Type B pancreatic cell (in vitro differentiated cells): ENCODE measurements at regions not wholly inside any gene's neighbourhood (a gene's known extent, or its start where the extent isn't known, plus 50 kb on each side); places are given as distances from the start of the nearest gene placed in this dataset.
"Not testable (repeated sequence)": the region's sequence is repeated elsewhere in the genome, so short reads cannot be mapped to it uniquely, and the experiment has no call there.

Experiments used
- DNase-seq: peaks from one replicate; pipeline ENCODE4 v3.0.0; 2021; ENCODE audit warnings: mixed read lengths; ENCODE audit not compliant: unreplicated experiment; ENCODE audit errors: extremely low spot score
- H3K27ac Mint-ChIP-seq: 2 replicates; pipeline ENCODE4 v1.8.0; 2021; ENCODE audit warnings: mild to moderate bottlenecking, mixed read lengths
- H3K27me3 Mint-ChIP-seq: 2 replicates; pipeline ENCODE4 v1.8.0; 2021; ENCODE audit warnings: mixed read lengths
- H3K36me3 Mint-ChIP-seq: 2 replicates; pipeline ENCODE4 v1.8.0; 2021; ENCODE audit warnings: mixed read lengths
- H3K4me1 Mint-ChIP-seq: one replicate; pipeline ENCODE4 v1.8.0; 2021; ENCODE audit warnings: mixed read lengths; ENCODE audit not compliant: unreplicated experiment
- H3K4me3 Mint-ChIP-seq: 2 replicates; pipeline ENCODE4 v1.8.0; 2021; ENCODE audit warnings: mild to moderate bottlenecking, mixed read lengths
- H3K9me3 Mint-ChIP-seq: 2 replicates; pipeline ENCODE4 v1.8.0; 2021; ENCODE audit warnings: mixed read lengths
- TF ChIP-seq, protein P1 (sequence below): fragments of 200-600 bp; sonication (generic); conservative IDR thresholded peaks from 2 replicates; pipeline ENCODE4 v1.5.0; 2021; ENCODE audit warnings: antibody characterized with exemption, mild to moderate bottlenecking

- no peaks in the 10 kb centered on the region for H3K9me3 Mint-ChIP-seq
- H3K36me3 Mint-ChIP-seq: no peaks in the 10 kb centered on the region
- H3K27ac Mint-ChIP-seq: no peak overlapping the region
- H3K4me3 Mint-ChIP-seq: no peak overlapping the region
- H3K4me1 Mint-ChIP-seq: no peaks in the 10 kb centered on the region
- no peak for DNase-seq
- no peaks in the 10 kb centered on the region for H3K27me3 Mint-ChIP-seq
- TF ChIP-seq, protein P1, sequence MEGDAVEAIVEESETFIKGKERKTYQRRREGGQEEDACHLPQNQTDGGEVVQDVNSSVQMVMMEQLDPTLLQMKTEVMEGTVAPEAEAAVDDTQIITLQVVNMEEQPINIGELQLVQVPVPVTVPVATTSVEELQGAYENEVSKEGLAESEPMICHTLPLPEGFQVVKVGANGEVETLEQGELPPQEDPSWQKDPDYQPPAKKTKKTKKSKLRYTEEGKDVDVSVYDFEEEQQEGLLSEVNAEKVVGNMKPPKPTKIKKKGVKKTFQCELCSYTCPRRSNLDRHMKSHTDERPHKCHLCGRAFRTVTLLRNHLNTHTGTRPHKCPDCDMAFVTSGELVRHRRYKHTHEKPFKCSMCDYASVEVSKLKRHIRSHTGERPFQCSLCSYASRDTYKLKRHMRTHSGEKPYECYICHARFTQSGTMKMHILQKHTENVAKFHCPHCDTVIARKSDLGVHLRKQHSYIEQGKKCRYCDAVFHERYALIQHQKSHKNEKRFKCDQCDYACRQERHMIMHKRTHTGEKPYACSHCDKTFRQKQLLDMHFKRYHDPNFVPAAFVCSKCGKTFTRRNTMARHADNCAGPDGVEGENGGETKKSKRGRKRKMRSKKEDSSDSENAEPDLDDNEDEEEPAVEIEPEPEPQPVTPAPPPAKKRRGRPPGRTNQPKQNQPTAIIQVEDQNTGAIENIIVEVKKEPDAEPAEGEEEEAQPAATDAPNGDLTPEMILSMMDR: no peak
Measured at GRCh38 chr1:24252185-24252780, 65.2 kb upstream of the IFNLR1 start.

DNA sequence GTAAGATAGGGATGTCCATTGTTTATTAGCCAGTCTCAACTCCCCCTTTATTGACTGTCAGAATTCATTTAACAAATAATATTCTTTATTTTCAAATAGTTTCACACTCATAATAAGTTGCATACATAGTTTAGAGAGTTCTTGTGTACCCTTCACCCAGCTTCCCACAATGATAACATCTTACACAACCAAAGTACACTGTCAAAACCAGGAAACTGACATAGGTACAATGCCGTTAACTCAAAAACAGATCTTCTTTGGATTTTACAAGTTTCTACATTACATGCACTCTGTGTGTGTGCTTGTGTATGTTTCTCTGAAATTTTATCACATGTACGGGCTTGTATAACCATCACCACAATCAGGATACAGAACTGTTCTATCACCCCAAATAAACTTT, 64.4 kb upstream of the IFNLR1 start:
- no peaks in the 10 kb centered on the region for H3K36me3 Mint-ChIP-seq
- H3K4me1 Mint-ChIP-seq: no peaks in the 10 kb centered on the region
- H3K27ac Mint-ChIP-seq: no peak overlapping the region
- no peaks in the 10 kb centered on the region for H3K9me3 Mint-ChIP-seq
- no peaks in the 10 kb centered on the region for H3K27me3 Mint-ChIP-seq
- H3K4me3 Mint-ChIP-seq: no peak overlapping the region
- no peak for DNase-seq
- TF ChIP-seq, protein P1: no peak

- Mint-ChIP-seq H3K27ac (no peak overlapping the region), H3K9me3 (no peaks in the 10 kb centered on the region), H3K36me3 (no peaks in the 10 kb centered on the region), H3K4me3 (no peak overlapping the region), H3K27me3 (no peaks in the 10 kb centered on the region), H3K4me1 (no peaks in the 10 kb centered on the region)
- DNase-seq: no peak
- TF ChIP-seq, protein P1: no peak
Measured at GRCh38 chr1:24250791-24251190, 63.7 kb upstream of the IFNLR1 start.

DNA sequence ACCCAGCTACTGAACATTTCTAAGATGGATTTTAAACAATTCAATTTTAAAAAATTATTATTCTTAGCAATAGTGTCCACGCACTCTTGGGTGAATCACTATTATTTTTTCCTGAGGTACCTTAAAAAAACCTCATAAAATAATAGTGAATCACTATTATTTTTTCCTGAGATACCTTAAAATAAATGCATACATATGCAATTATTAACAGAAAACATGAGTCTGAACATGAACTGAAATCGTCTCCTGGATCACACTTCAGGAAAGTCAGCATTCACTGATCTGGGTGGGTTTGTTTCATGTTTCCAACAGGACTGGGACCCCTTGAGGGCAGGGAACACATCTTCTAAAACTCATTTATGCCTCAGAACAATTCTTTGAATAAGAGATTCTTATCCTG, 63.1 kb upstream of the IFNLR1 start:
- Mint-ChIP-seq H3K9me3 (no peaks in the 10 kb centered on the region), H3K27ac (no peak overlapping the region), H3K36me3 (no peaks in the 10 kb centered on the region), H3K4me3 (no peak overlapping the region), H3K4me1 (no peaks in the 10 kb centered on the region), H3K27me3 (no peaks in the 10 kb centered on the region)
- DNase-seq: no peak
- TF ChIP-seq, protein P1: no peak

DNA sequence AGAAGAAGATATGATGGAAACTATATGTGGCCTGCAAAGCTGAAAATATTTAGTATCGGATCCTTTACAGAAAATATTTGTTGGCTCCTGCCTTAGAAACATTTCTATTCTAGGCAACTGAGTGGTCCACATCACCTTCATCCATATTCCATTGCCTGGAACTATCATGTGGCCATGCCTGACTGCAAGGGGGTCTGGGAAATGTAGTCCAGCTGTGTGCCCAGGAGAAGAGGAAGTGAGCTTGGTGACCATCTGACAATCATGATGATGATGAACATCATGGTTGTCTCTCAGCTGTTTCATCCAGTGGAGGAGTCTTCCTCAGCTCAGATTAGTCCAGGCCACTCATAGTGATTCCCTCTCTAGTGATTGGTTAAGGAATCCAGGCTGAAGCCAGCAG, 61.8 kb upstream of the IFNLR1 start:
- Mint-ChIP-seq H3K27ac (no peak overlapping the region), H3K36me3 (no peaks in the 10 kb centered on the region), H3K4me1 (no peaks in the 10 kb centered on the region), H3K4me3 (no peak overlapping the region), H3K9me3 (no peaks in the 10 kb centered on the region), H3K27me3 (no peaks in the 10 kb centered on the region)
- TF ChIP-seq, protein P1: no peak
- DNase-seq: no peak

DNA sequence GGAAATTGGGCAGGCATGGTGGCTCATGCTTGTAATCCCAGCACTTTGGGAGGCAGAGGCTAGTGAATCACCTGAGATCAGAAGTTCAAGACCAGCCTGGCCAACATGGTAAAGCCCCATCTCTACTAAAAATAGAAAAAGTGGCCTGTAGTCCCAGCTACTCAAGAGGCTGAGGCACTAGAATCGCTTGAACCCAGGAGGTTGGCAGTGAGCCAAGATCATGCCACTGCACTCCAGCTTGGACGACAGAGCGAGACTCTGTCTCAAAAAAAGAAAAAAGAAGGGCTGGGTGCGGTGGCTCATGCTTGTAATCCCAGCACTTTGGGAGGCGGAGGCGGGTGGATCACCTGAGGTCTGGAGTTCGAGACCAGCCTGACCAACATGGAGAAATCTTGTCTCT, 60.2 kb upstream of the IFNLR1 start:
- H3K9me3 Mint-ChIP-seq, H3K4me1 Mint-ChIP-seq, H3K4me3 Mint-ChIP-seq, H3K27me3 Mint-ChIP-seq, DNase-seq, H3K27ac Mint-ChIP-seq, H3K36me3 Mint-ChIP-seq: not testable (repeated sequence)
